Esophagus squamous epithelium (tissue), 4 donors: ENCODE measurements at regions not wholly inside any gene's neighbourhood (a gene's known extent, or its start where the extent isn't known, plus 50 kb on each side); places are given as distances from the start of the nearest gene placed in this dataset.
"Not testable (repeated sequence)": the region's sequence is repeated elsewhere in the genome, so short reads cannot be mapped to it uniquely, and the experiment has no call there.

ENCODE experiments used
- CTCF ChIP-seq, 6 experiments: fragments of 450-650 bp in 4 of 6; fragments of 200-600 bp in 2 of 6; sonication (generic) in 2 of 6; IDR thresholded peaks; one replicate each; pipeline ENCODE4 v1.5.1; 2016 to 2019; ENCODE audit warnings: antibody characterized with exemption in 6 of 6, mild to moderate bottlenecking in 4 of 6, moderate library complexity in 4 of 6
- POLR2A ChIP-seq, 4 donors: fragments of 450-650 bp; IDR thresholded peaks; one replicate each; pipeline ENCODE4 v1.6.1; 2017; ENCODE audit warnings: antibody characterized with exemption in 4 of 4, mild to moderate bottlenecking in 4 of 4, moderate library complexity in 3 of 4

- TF ChIP-seq POLR2A, CTCF (IDR thresholded peaks at IDR 0.05): not testable (repeated sequence)
These were observed 50.0 kb upstream of the GPCPD1 start for GRCh38 chr20:5660756-5661155.
